IMR-90 (cell line): ENCODE measurements at regions not wholly inside any gene's neighbourhood (a gene's known extent, or its start where the extent isn't known, plus 50 kb on each side); places are given as distances from the start of the nearest gene placed in this dataset.
A peak's percentile ranks its signal among the peaks of the same experiment; 100 is the strongest.

ENCODE experiments used
- ATAC-seq: fragments of 200-7000 bp; cut with Tn5 transposase; 2 replicates; pipeline ENCODE4 v1.9.1; 2020; ENCODE audit warnings: low read depth, mild to moderate bottlenecking, moderate library complexity
- BruUV-seq: library from RNA; stranded (reverse); fragments of 400-500 nt; replicated peaks from 2 replicates; lab custom pipeline; 2021; lab: Mats Ljungman, UMichigan
- CTCF ChIA-PET: fragments of 300-600 bp; formaldehyde crosslinking; extraction: SDS; loops from one replicate; lab custom pipeline; 2021; ENCODE audit warnings: antibody characterized with exemption; lab: Yijun Ruan, JAX
- POLR2A ChIA-PET: fragments of 300-600 bp; sonication (Branson Sonifier 250); formaldehyde crosslinking; loops from one replicate; lab custom pipeline; 2022; ENCODE audit warnings: antibody characterized with exemption; ENCODE audit not compliant: unreplicated experiment; lab: Charles Lee
- DNase-seq: peaks from one replicate; pipeline ENCODE4 v3.0.0; 2013
- H2AFZ ChIP-seq: replicated peaks from 2 replicates; pipeline ENCODE3; 2013; ENCODE audit warnings: low read length, mild to moderate bottlenecking; ENCODE audit not compliant: poor library complexity
- H2AK5ac ChIP-seq: 2 replicates; pipeline ENCODE4 v1.6.1; 2013; ENCODE audit warnings: low read depth, low read length, inconsistent platforms
- H2AK9ac ChIP-seq: replicated peaks from 2 replicates; pipeline ENCODE3; 2013; ENCODE audit warnings: mild to moderate bottlenecking, low read depth, low read length, moderate library complexity; ENCODE audit not compliant: poor library complexity
- H2BK120ac ChIP-seq: 2 replicates; pipeline ENCODE4 v1.6.1; 2013; ENCODE audit warnings: low read depth, low read length, inconsistent platforms
- H2BK15ac ChIP-seq: 3 replicates; pipeline ENCODE4 v1.6.1; 2013; ENCODE audit warnings: low read depth, low read length, inconsistent platforms
- H2BK20ac ChIP-seq: 2 replicates; pipeline ENCODE4 v1.6.1; 2013; ENCODE audit warnings: low read depth, mild to moderate bottlenecking, inconsistent platforms, low read length, moderate library complexity
- H2BK5ac ChIP-seq: 2 replicates; pipeline ENCODE4 v1.6.1; 2013; ENCODE audit warnings: mild to moderate bottlenecking, low read depth, low read length, inconsistent platforms; ENCODE audit not compliant: poor library complexity, severe bottlenecking
- H3K14ac ChIP-seq: replicated peaks from 2 replicates; pipeline ENCODE4 v1.6.1; 2013; ENCODE audit warnings: low read depth, low read length, inconsistent platforms
- H3K18ac ChIP-seq: 2 replicates; pipeline ENCODE4 v1.6.1; 2013; ENCODE audit warnings: low read depth, low read length, control low read depth
- H3K23ac ChIP-seq: 2 replicates; pipeline ENCODE4 v1.6.1; 2013; ENCODE audit warnings: low read depth, low read length, inconsistent platforms
- H3K27ac ChIP-seq: 2 replicates; pipeline ENCODE4 v1.5.1; 2013; ENCODE audit warnings: mild to moderate bottlenecking, control low read depth, low read length; ENCODE audit not compliant: insufficient read depth
- H3K27me3 ChIP-seq: 2 replicates; pipeline ENCODE4 v1.6.1; 2013; ENCODE audit warnings: low read length; ENCODE audit not compliant: control insufficient read depth, insufficient read depth
- H3K36me3 ChIP-seq: 2 replicates; pipeline ENCODE4 v1.6.1; 2013; ENCODE audit warnings: low read length, mixed read lengths; ENCODE audit not compliant: control insufficient read depth, insufficient read depth
- H3K4ac ChIP-seq: 2 replicates; pipeline ENCODE4 v1.6.1; 2013; ENCODE audit warnings: low read depth, low read length, inconsistent platforms
- H3K4me1 ChIP-seq: 2 replicates; pipeline ENCODE4 v1.6.1; 2013; ENCODE audit warnings: low read length, mixed read lengths; ENCODE audit not compliant: control insufficient read depth, insufficient read depth
- H3K4me2 ChIP-seq: 2 replicates; pipeline ENCODE4 v1.6.1; 2013; ENCODE audit warnings: low read depth, mild to moderate bottlenecking, control low read depth, low read length, moderate library complexity
- H3K4me3 ChIP-seq: 2 replicates; pipeline ENCODE4 v1.5.1; 2013; ENCODE audit warnings: low read depth, mild to moderate bottlenecking, control low read depth, low read length, moderate library complexity; ENCODE audit not compliant: insufficient read depth
- H3K56ac ChIP-seq: 2 replicates; pipeline ENCODE4 v1.6.1; 2013; ENCODE audit warnings: low read length, inconsistent platforms; ENCODE audit not compliant: insufficient read depth; ENCODE audit errors: extremely low read depth
- H3K79me1 ChIP-seq, 2 experiments: 2 replicates each; pipeline ENCODE4 v1.6.1; 2013; ENCODE audit warnings: low read length in 2 of 2, inconsistent platforms in 1 of 2, low read depth in 1 of 2
- H3K9ac ChIP-seq: 2 replicates; pipeline ENCODE4 v1.6.1; 2013; ENCODE audit warnings: low read depth, low read length, control low read depth
- H3K9me1 ChIP-seq: 2 replicates; pipeline ENCODE4 v1.6.1; 2013; ENCODE audit warnings: low read length, inconsistent platforms; ENCODE audit not compliant: insufficient read depth
- H3K9me3 ChIP-seq: 2 replicates; pipeline ENCODE4 v1.6.1; 2013; ENCODE audit warnings: low read length; ENCODE audit not compliant: control insufficient read depth, insufficient read depth
- H4K20me1 ChIP-seq: 2 replicates; pipeline ENCODE4 v1.6.1; 2013; ENCODE audit warnings: low read length, inconsistent platforms; ENCODE audit not compliant: insufficient read depth
- H4K5ac ChIP-seq: 2 replicates; pipeline ENCODE4 v1.6.1; 2013; ENCODE audit warnings: mild to moderate bottlenecking, low read depth, low read length, control low read depth
- H4K8ac ChIP-seq, 2 experiments: 2 replicates each; pipeline ENCODE4 v1.6.1; 2013; ENCODE audit warnings: low read depth in 2 of 2, low read length in 2 of 2, control low read depth in 1 of 2, inconsistent platforms in 1 of 2
- H4K91ac ChIP-seq: 2 replicates; pipeline ENCODE4 v1.6.1; 2013; ENCODE audit warnings: low read depth, low read length, inconsistent platforms; ENCODE audit not compliant: insufficient read depth
- CHD1 ChIP-seq: IDR thresholded peaks from 2 replicates; pipeline ENCODE4 v1.6.1; 2012; ENCODE audit warnings: low read depth, low read length, improper control_type of control experiment
- MAZ ChIP-seq: IDR thresholded peaks from 2 replicates; pipeline ENCODE4 v1.6.1; 2012; ENCODE audit warnings: low read depth, mild to moderate bottlenecking, low read length, improper control_type of control experiment, moderate library complexity, borderline replicate concordance
- MXI1 ChIP-seq: IDR thresholded peaks from 2 replicates; pipeline ENCODE4 v1.6.1; 2012; ENCODE audit warnings: low read depth, mild to moderate bottlenecking, low read length, moderate library complexity, borderline replicate concordance
- POLR2A ChIP-seq: IDR thresholded peaks from 2 replicates; pipeline ENCODE4 v1.6.1; 2012; ENCODE audit warnings: mild to moderate bottlenecking, low read depth, low read length
- WGBS, 2 experiments: methylation state at CpG; one replicate each; pipeline versions ENCODE4 v1.1.5 to v1.1.7; 2013; ENCODE audit warnings: missing lambda C conversion rate in 2 of 2; ENCODE audit not compliant: insufficient read length in 1 of 2; ENCODE audit errors: extremely low coverage in 2 of 2; 5-methylcytosine and 5-hydroxymethylcytosine counted together
- dilution Hi-C: fragments of 300-500 bp; cut with HindIII; formaldehyde crosslinking; loops from one replicate; pipeline ENCODE4 v1.14.3; 2018; ENCODE audit warnings: low sequenced_read_pairs; ENCODE audit not compliant: unreplicated experiment
- in situ Hi-C: fragments of 300-500 bp; cut with MboI; formaldehyde crosslinking; loops from 3 replicates; pipeline ENCODE4 v1.14.3; 2019; ENCODE audit warnings: low sequenced_read_pairs, inconsistent platforms, mixed read lengths
- intact Hi-C: fragments of 100-400 bp; cut with micrococcal nuclease; formaldehyde crosslinking; loops from 2 replicates; pipeline ENCODE4 v1.10.0; 2022
- TF ChIP-seq, protein P1 (sequence below): fragments of 150-350 bp; IDR thresholded peaks from 2 replicates; pipeline ENCODE4 v1.6.1; 2017; ENCODE audit warnings: mild to moderate bottlenecking, antibody characterized with exemption, low read length, low read depth

DNA sequence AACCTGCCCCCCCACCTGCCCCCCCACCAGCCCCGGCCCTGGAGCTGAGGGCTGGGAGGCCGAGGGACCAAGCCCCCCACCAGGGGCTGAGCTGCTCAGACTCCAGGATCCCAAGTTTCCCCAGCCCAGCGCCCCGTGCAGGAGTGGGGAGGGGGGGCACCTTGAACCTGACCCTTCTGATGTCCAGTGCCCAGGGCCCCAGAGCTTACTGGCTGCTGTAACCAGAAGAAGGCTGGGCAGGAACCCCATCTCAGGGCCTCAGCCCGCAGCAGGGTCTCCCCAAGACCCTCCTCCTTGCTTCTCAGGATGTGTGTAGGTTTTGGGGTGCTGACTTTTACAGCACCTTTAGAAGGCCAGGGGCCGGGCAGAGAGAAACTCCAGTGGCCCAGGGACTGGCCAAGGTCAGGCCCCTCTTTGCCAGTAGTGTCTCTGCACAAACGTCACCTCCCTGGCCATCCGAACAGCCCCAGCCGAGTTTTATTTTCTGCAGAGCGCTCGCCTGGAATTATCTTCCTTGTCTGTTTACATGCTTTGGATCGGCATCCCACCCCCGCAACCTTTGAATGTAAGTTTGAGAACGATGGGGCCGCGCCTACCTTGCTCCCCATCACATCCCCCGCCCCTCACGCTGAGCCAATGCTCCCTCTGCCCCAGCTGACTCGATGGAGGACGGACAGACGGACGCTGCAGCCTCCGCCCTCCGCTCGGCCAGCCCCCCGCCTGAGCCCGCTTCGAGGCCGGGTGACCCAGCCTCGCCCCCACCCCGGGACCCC, 70.1 kb upstream of the CASZ1 start:
- Histone ChIP-seq H2BK120ac (no peak overlapping the region), H2AFZ (peak overlapping the region; percentile 86), H3K79me1 (no peaks in the 10 kb centered on the region), H3K9me1 (no peaks in the 10 kb centered on the region), H3K4ac (no peak overlapping the region), H4K5ac (no peak overlapping the region), H4K20me1 (no peaks in the 10 kb centered on the region), H3K56ac (no peak overlapping the region), H3K14ac (no peak overlapping the region), H3K4me3 (peak overlapping the region; percentile 36), H3K27me3 (peaks cover 61% of the 10 kb centered on the region), H3K9ac (no peak overlapping the region), H4K8ac (no peak overlapping the region), H2BK20ac (no peak overlapping the region), H3K27ac (no peak overlapping the region), H2BK5ac (no peak overlapping the region), H3K4me2 (peak overlapping the region; percentile 84), H2AK9ac (peak overlapping the region; percentile 15), H3K9me3 (no peaks in the 10 kb centered on the region), H2BK15ac (no peak overlapping the region), H3K23ac (no peak overlapping the region), H4K91ac (no peak overlapping the region), H3K36me3 (no peaks in the 10 kb centered on the region), H3K4me1 (peaks cover 7% of the 10 kb centered on the region), H3K18ac (no peak overlapping the region), H2AK5ac (no peak overlapping the region)
- peak; percentile 48 for DNase-seq
- ATAC-seq, result peak; percentile 84
- 0 out of 2 replicates have a peak, but pooled peaks have one; percentile 21 for TF ChIP-seq MXI1
- no peak for TF ChIP-seq POLR2A
- TF ChIP-seq, protein P1, sequence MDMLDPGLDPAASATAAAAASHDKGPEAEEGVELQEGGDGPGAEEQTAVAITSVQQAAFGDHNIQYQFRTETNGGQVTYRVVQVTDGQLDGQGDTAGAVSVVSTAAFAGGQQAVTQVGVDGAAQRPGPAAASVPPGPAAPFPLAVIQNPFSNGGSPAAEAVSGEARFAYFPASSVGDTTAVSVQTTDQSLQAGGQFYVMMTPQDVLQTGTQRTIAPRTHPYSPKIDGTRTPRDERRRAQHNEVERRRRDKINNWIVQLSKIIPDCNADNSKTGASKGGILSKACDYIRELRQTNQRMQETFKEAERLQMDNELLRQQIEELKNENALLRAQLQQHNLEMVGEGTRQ, result no peak
- no peak for TF ChIP-seq CHD1
- 0 out of 2 replicates have a peak, but pooled peaks have one; percentile 3 for TF ChIP-seq MAZ
- in situ Hi-C loops (loop anchor here (5.0 kb wide), 1 partner anchor 359 kb away; no protein-coding TSS in a partner anchor), dilution Hi-C loops (no loop called here), intact Hi-C loops (loop anchor here (1.0 to 10.0 kb wide), 4 partner anchors 172 to 360 kb away; no protein-coding TSS in a partner anchor)
- 0% methylated on average over 1 of the region's 31 CpGs; no CpG with 5 or more reads in 1 of the 2 experiments for WGBS, 2 experiments
- CTCF ChIA-PET, result interaction anchor here (0.6 to 1.6 kb wide), 4 partner anchors 96 to 479 kb away, joined by 3 to 9 read pairs (median 4); no protein-coding TSS in a partner anchor
- POLR2A ChIA-PET, result interaction anchor here (0.6 kb wide), 1 partner anchor 119 kb away, joined by 4 read pairs; no protein-coding TSS in a partner anchor
- no TSS peak for BruUV-seq
